IMR-90 (cell line): ENCODE measurements at regions not wholly inside any gene's neighbourhood (a gene's known extent, or its start where the extent isn't known, plus 50 kb on each side); places are given as distances from the start of the nearest gene placed in this dataset.

Source experiments
- ATAC-seq: fragments of 200-7000 bp; cut with Tn5 transposase; 2 replicates; pipeline ENCODE4 v1.9.1; 2020; ENCODE audit warnings: low read depth, mild to moderate bottlenecking, moderate library complexity
- BruUV-seq: library from RNA; stranded (reverse); fragments of 400-500 nt; replicated peaks from 2 replicates; lab custom pipeline; 2021; lab: Mats Ljungman, UMichigan
- CTCF ChIA-PET: fragments of 300-600 bp; formaldehyde crosslinking; extraction: SDS; loops from one replicate; lab custom pipeline; 2021; ENCODE audit warnings: antibody characterized with exemption; lab: Yijun Ruan, JAX
- POLR2A ChIA-PET: fragments of 300-600 bp; sonication (Branson Sonifier 250); formaldehyde crosslinking; loops from one replicate; lab custom pipeline; 2022; ENCODE audit warnings: antibody characterized with exemption; ENCODE audit not compliant: unreplicated experiment; lab: Charles Lee
- DNase-seq: peaks from one replicate; pipeline ENCODE4 v3.0.0; 2013
- H2AFZ ChIP-seq: replicated peaks from 2 replicates; pipeline ENCODE3; 2013; ENCODE audit warnings: low read length, mild to moderate bottlenecking; ENCODE audit not compliant: poor library complexity
- H2AK5ac ChIP-seq: 2 replicates; pipeline ENCODE4 v1.6.1; 2013; ENCODE audit warnings: low read depth, low read length, inconsistent platforms
- H2AK9ac ChIP-seq: replicated peaks from 2 replicates; pipeline ENCODE3; 2013; ENCODE audit warnings: mild to moderate bottlenecking, low read depth, low read length, moderate library complexity; ENCODE audit not compliant: poor library complexity
- H2BK120ac ChIP-seq: 2 replicates; pipeline ENCODE4 v1.6.1; 2013; ENCODE audit warnings: low read depth, low read length, inconsistent platforms
- H2BK15ac ChIP-seq: 3 replicates; pipeline ENCODE4 v1.6.1; 2013; ENCODE audit warnings: low read depth, low read length, inconsistent platforms
- H2BK20ac ChIP-seq: 2 replicates; pipeline ENCODE4 v1.6.1; 2013; ENCODE audit warnings: low read depth, mild to moderate bottlenecking, inconsistent platforms, low read length, moderate library complexity
- H2BK5ac ChIP-seq: 2 replicates; pipeline ENCODE4 v1.6.1; 2013; ENCODE audit warnings: mild to moderate bottlenecking, low read depth, low read length, inconsistent platforms; ENCODE audit not compliant: poor library complexity, severe bottlenecking
- H3K14ac ChIP-seq: replicated peaks from 2 replicates; pipeline ENCODE4 v1.6.1; 2013; ENCODE audit warnings: low read depth, low read length, inconsistent platforms
- H3K18ac ChIP-seq: 2 replicates; pipeline ENCODE4 v1.6.1; 2013; ENCODE audit warnings: low read depth, low read length, control low read depth
- H3K23ac ChIP-seq: 2 replicates; pipeline ENCODE4 v1.6.1; 2013; ENCODE audit warnings: low read depth, low read length, inconsistent platforms
- H3K27ac ChIP-seq: 2 replicates; pipeline ENCODE4 v1.5.1; 2013; ENCODE audit warnings: mild to moderate bottlenecking, control low read depth, low read length; ENCODE audit not compliant: insufficient read depth
- H3K27me3 ChIP-seq: 2 replicates; pipeline ENCODE4 v1.6.1; 2013; ENCODE audit warnings: low read length; ENCODE audit not compliant: control insufficient read depth, insufficient read depth
- H3K36me3 ChIP-seq: 2 replicates; pipeline ENCODE4 v1.6.1; 2013; ENCODE audit warnings: low read length, mixed read lengths; ENCODE audit not compliant: control insufficient read depth, insufficient read depth
- H3K4ac ChIP-seq: 2 replicates; pipeline ENCODE4 v1.6.1; 2013; ENCODE audit warnings: low read depth, low read length, inconsistent platforms
- H3K4me1 ChIP-seq: 2 replicates; pipeline ENCODE4 v1.6.1; 2013; ENCODE audit warnings: low read length, mixed read lengths; ENCODE audit not compliant: control insufficient read depth, insufficient read depth
- H3K4me2 ChIP-seq: 2 replicates; pipeline ENCODE4 v1.6.1; 2013; ENCODE audit warnings: low read depth, mild to moderate bottlenecking, control low read depth, low read length, moderate library complexity
- H3K4me3 ChIP-seq: 2 replicates; pipeline ENCODE4 v1.5.1; 2013; ENCODE audit warnings: low read depth, mild to moderate bottlenecking, control low read depth, low read length, moderate library complexity; ENCODE audit not compliant: insufficient read depth
- H3K56ac ChIP-seq: 2 replicates; pipeline ENCODE4 v1.6.1; 2013; ENCODE audit warnings: low read length, inconsistent platforms; ENCODE audit not compliant: insufficient read depth; ENCODE audit errors: extremely low read depth
- H3K79me1 ChIP-seq, 2 experiments: 2 replicates each; pipeline ENCODE4 v1.6.1; 2013; ENCODE audit warnings: low read length in 2 of 2, inconsistent platforms in 1 of 2, low read depth in 1 of 2
- H3K9ac ChIP-seq: 2 replicates; pipeline ENCODE4 v1.6.1; 2013; ENCODE audit warnings: low read depth, low read length, control low read depth
- H3K9me1 ChIP-seq: 2 replicates; pipeline ENCODE4 v1.6.1; 2013; ENCODE audit warnings: low read length, inconsistent platforms; ENCODE audit not compliant: insufficient read depth
- H3K9me3 ChIP-seq: 2 replicates; pipeline ENCODE4 v1.6.1; 2013; ENCODE audit warnings: low read length; ENCODE audit not compliant: control insufficient read depth, insufficient read depth
- H4K20me1 ChIP-seq: 2 replicates; pipeline ENCODE4 v1.6.1; 2013; ENCODE audit warnings: low read length, inconsistent platforms; ENCODE audit not compliant: insufficient read depth
- H4K5ac ChIP-seq: 2 replicates; pipeline ENCODE4 v1.6.1; 2013; ENCODE audit warnings: mild to moderate bottlenecking, low read depth, low read length, control low read depth
- H4K8ac ChIP-seq, 2 experiments: 2 replicates each; pipeline ENCODE4 v1.6.1; 2013; ENCODE audit warnings: low read depth in 2 of 2, low read length in 2 of 2, control low read depth in 1 of 2, inconsistent platforms in 1 of 2
- H4K91ac ChIP-seq: 2 replicates; pipeline ENCODE4 v1.6.1; 2013; ENCODE audit warnings: low read depth, low read length, inconsistent platforms; ENCODE audit not compliant: insufficient read depth
- BHLHE40 ChIP-seq: fragments of 150-350 bp; IDR thresholded peaks from 2 replicates; pipeline ENCODE4 v1.6.1; 2016; ENCODE audit warnings: mild to moderate bottlenecking, low read depth, low read length
- CEBPB ChIP-seq: IDR thresholded peaks from 2 replicates; pipeline ENCODE4 v1.6.1; 2012; ENCODE audit warnings: low read depth, low read length, improper control_type of control experiment
- CHD1 ChIP-seq: IDR thresholded peaks from 2 replicates; pipeline ENCODE4 v1.6.1; 2012; ENCODE audit warnings: low read depth, low read length, improper control_type of control experiment
- ELK1 ChIP-seq: fragments of 150-350 bp; IDR thresholded peaks from 2 replicates; pipeline ENCODE4 v1.6.1; 2016; ENCODE audit warnings: low read depth, mild to moderate bottlenecking, low read length, moderate library complexity, borderline replicate concordance
- FOS ChIP-seq: fragments of 150-350 bp; IDR thresholded peaks from 2 replicates; pipeline ENCODE4 v1.6.1; 2016; ENCODE audit warnings: low read depth, low read length
- MAFK ChIP-seq: IDR thresholded peaks from 2 replicates; pipeline ENCODE4 v1.6.1; 2012; ENCODE audit warnings: low read depth, low read length, improper control_type of control experiment
- MAZ ChIP-seq: IDR thresholded peaks from 2 replicates; pipeline ENCODE4 v1.6.1; 2012; ENCODE audit warnings: low read depth, mild to moderate bottlenecking, low read length, improper control_type of control experiment, moderate library complexity, borderline replicate concordance
- MXI1 ChIP-seq: IDR thresholded peaks from 2 replicates; pipeline ENCODE4 v1.6.1; 2012; ENCODE audit warnings: low read depth, mild to moderate bottlenecking, low read length, moderate library complexity, borderline replicate concordance
- NFE2L2 ChIP-seq: fragments of 150-350 bp; IDR thresholded peaks from 2 replicates; pipeline ENCODE4 v1.6.1; 2016; ENCODE audit warnings: low read depth, mild to moderate bottlenecking, low read length
- POLR2A ChIP-seq: IDR thresholded peaks from 2 replicates; pipeline ENCODE4 v1.6.1; 2012; ENCODE audit warnings: mild to moderate bottlenecking, low read depth, low read length
- RAD21 ChIP-seq: IDR thresholded peaks from 2 replicates; pipeline ENCODE4 v1.6.1; 2012; ENCODE audit warnings: low read length, improper control_type of control experiment
- RCOR1 ChIP-seq: IDR thresholded peaks from 2 replicates; pipeline ENCODE4 v1.6.1; 2012; ENCODE audit warnings: mild to moderate bottlenecking, low read length, improper control_type of control experiment; ENCODE audit not compliant: insufficient replicate concordance
- RFX5 ChIP-seq: IDR thresholded peaks from 2 replicates; pipeline ENCODE4 v1.8.0; 2012; ENCODE audit warnings: low read depth, mild to moderate bottlenecking, low read length, moderate library complexity
- SMC3 ChIP-seq: fragments of 150-350 bp; IDR thresholded peaks from 2 replicates; pipeline ENCODE4 v1.6.1; 2016; ENCODE audit warnings: low read depth, mild to moderate bottlenecking, antibody characterized with exemption, low read length, moderate library complexity
- WGBS, 2 experiments: methylation state at CpG; one replicate each; pipeline versions ENCODE4 v1.1.5 to v1.1.7; 2013; ENCODE audit warnings: missing lambda C conversion rate in 2 of 2; ENCODE audit not compliant: insufficient read length in 1 of 2; ENCODE audit errors: extremely low coverage in 2 of 2; 5-methylcytosine and 5-hydroxymethylcytosine counted together
- dilution Hi-C: fragments of 300-500 bp; cut with HindIII; formaldehyde crosslinking; loops from one replicate; pipeline ENCODE4 v1.14.3; 2018; ENCODE audit warnings: low sequenced_read_pairs; ENCODE audit not compliant: unreplicated experiment
- in situ Hi-C: fragments of 300-500 bp; cut with MboI; formaldehyde crosslinking; loops from 3 replicates; pipeline ENCODE4 v1.14.3; 2019; ENCODE audit warnings: low sequenced_read_pairs, inconsistent platforms, mixed read lengths
- intact Hi-C: fragments of 100-400 bp; cut with micrococcal nuclease; formaldehyde crosslinking; loops from 2 replicates; pipeline ENCODE4 v1.10.0; 2022
- TF ChIP-seq, protein P1 (sequence below): conservative IDR thresholded peaks from 2 replicates; pipeline ENCODE4 v1.5.1; 2012; ENCODE audit warnings: mild to moderate bottlenecking, low read depth, low read length, improper control_type of control experiment
- TF ChIP-seq, protein P2 (sequence below): fragments of 150-350 bp; IDR thresholded peaks from 2 replicates; pipeline ENCODE4 v1.6.1; 2017; ENCODE audit warnings: mild to moderate bottlenecking, antibody characterized with exemption, low read length, low read depth

- Histone ChIP-seq H3K4me3 (no peak overlapping the region), H3K27ac (no peak overlapping the region), H2AFZ (no peak overlapping the region), H2BK15ac (no peak overlapping the region), H2BK5ac (no peak overlapping the region), H3K9me3 (peaks cover 3% of the 10 kb centered on the region; the same call in 1 of the 2 replicates), H3K4me1 (no peaks in the 10 kb centered on the region), H3K4ac (no peak overlapping the region), H3K14ac (no peak overlapping the region), H3K23ac (no peak overlapping the region), H3K36me3 (no peaks in the 10 kb centered on the region), H4K20me1 (no peaks in the 10 kb centered on the region), H2BK120ac (no peak overlapping the region), H3K18ac (no peak overlapping the region), H4K8ac (no peak overlapping the region), H3K56ac (no peak overlapping the region), H2BK20ac (no peak overlapping the region), H3K9me1 (no peaks in the 10 kb centered on the region), H3K9ac (no peak overlapping the region), H3K27me3 (no peaks in the 10 kb centered on the region), H3K4me2 (no peak overlapping the region), H2AK9ac (no peak overlapping the region), H2AK5ac (no peak overlapping the region), H4K91ac (no peak overlapping the region), H4K5ac (no peak overlapping the region), H3K79me1 (no peaks in the 10 kb centered on the region)
- BruUV-seq = no TSS peak
- 54% methylated on average over 2 of the region's 6 CpGs; no CpG with 5 or more reads in 1 of the 2 experiments for whole genome bisulfite sequencing, 2 experiments
- TF ChIP-seq FOS (no peak), RCOR1 (no peak), NFE2L2 (no peak), MAZ (no peak), MAFK (no peak), SMC3 (no peak), POLR2A (no peak), MXI1 (no peak), RFX5 (no peak), RAD21 (no peak), ELK1 (no peak), CHD1 (no peak), BHLHE40 (no peak), CEBPB (no peak)
- TF ChIP-seq, protein P1, sequence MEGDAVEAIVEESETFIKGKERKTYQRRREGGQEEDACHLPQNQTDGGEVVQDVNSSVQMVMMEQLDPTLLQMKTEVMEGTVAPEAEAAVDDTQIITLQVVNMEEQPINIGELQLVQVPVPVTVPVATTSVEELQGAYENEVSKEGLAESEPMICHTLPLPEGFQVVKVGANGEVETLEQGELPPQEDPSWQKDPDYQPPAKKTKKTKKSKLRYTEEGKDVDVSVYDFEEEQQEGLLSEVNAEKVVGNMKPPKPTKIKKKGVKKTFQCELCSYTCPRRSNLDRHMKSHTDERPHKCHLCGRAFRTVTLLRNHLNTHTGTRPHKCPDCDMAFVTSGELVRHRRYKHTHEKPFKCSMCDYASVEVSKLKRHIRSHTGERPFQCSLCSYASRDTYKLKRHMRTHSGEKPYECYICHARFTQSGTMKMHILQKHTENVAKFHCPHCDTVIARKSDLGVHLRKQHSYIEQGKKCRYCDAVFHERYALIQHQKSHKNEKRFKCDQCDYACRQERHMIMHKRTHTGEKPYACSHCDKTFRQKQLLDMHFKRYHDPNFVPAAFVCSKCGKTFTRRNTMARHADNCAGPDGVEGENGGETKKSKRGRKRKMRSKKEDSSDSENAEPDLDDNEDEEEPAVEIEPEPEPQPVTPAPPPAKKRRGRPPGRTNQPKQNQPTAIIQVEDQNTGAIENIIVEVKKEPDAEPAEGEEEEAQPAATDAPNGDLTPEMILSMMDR = no peak
- TF ChIP-seq, protein P2, sequence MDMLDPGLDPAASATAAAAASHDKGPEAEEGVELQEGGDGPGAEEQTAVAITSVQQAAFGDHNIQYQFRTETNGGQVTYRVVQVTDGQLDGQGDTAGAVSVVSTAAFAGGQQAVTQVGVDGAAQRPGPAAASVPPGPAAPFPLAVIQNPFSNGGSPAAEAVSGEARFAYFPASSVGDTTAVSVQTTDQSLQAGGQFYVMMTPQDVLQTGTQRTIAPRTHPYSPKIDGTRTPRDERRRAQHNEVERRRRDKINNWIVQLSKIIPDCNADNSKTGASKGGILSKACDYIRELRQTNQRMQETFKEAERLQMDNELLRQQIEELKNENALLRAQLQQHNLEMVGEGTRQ = no peak
- DNase-seq (no peak), ATAC-seq (no peak)
- dilution Hi-C loops = no loop called here
- ChIA-PET CTCF (no interaction called here), POLR2A (no interaction called here)
- in situ Hi-C loops = no loop called here
- intact Hi-C loops = no loop called here
These were observed 1054.6 kb upstream of the EPHA6 start for GRCh38 chr3:95759614-95760301.
